ENCODE measurements at regions not wholly inside any gene's neighbourhood (a gene's known extent, or its start where the extent isn't known, plus 50 kb on each side); places are given as distances from the start of the nearest gene placed in this dataset.

DNA sequence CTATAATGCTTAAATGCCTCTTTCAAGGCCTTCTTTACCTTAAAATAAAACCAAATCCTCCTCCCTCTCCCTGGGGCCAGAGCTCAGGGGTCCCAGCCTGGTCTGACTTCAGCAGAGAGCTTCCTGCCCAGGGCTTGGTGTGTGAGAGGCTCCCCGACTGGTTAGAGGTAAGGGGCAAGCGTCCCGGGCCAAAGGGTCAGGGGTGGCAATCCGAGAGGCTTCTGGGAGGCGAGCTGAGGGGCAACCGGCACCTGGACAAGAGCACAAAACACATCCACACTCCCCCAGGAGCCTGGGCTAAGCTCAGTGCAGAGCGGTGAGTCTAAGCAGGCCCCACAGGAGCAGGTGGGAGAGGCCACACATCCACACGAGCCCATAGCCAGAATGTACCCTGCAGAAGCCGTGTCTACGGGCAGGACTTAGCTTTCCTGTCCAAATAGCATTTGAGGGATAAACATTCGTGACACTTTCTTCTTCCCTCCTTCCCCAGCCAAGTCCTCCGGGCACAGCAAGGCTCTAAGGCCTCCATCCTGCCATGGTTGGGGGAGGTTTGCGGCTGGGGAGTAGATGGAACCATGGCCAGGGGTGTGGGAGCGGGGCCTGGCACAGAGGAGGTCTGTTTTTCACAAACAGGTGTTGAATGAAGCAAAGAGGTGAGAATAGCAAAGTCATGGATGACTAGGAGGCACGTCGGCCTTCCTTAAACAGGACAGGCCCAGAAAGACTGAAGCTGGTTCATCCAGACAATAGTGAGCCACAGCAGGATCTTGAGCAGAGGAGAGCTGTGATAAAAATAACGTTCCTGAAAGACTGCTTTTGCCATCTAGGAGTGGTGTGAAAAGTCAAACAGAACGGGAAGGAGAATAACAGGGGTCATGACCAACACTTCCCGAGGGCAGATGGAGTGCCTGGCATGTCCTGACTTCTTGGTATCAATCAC, 98.7 kb upstream of the IQSEC1 start:
- Mint-ChIP-seq H3K27ac (no peak overlapping the region), H3K4me3 (no peak overlapping the region), H3K4me1 (no peaks in the 10 kb centered on the region), H3K36me3 (ENCODE audit: low read depth) (no peaks in the 10 kb centered on the region), H3K27me3 (ENCODE audit: low read depth, poor library complexity) (peaks cover 14% of the 10 kb centered on the region), H3K9me3 (peaks cover 10% of the 10 kb centered on the region)
- no peak for DNase-seq
- TF ChIP-seq, protein P1, sequence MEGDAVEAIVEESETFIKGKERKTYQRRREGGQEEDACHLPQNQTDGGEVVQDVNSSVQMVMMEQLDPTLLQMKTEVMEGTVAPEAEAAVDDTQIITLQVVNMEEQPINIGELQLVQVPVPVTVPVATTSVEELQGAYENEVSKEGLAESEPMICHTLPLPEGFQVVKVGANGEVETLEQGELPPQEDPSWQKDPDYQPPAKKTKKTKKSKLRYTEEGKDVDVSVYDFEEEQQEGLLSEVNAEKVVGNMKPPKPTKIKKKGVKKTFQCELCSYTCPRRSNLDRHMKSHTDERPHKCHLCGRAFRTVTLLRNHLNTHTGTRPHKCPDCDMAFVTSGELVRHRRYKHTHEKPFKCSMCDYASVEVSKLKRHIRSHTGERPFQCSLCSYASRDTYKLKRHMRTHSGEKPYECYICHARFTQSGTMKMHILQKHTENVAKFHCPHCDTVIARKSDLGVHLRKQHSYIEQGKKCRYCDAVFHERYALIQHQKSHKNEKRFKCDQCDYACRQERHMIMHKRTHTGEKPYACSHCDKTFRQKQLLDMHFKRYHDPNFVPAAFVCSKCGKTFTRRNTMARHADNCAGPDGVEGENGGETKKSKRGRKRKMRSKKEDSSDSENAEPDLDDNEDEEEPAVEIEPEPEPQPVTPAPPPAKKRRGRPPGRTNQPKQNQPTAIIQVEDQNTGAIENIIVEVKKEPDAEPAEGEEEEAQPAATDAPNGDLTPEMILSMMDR (IDR thresholded peaks at IDR 0.05) = no peak

DNA sequence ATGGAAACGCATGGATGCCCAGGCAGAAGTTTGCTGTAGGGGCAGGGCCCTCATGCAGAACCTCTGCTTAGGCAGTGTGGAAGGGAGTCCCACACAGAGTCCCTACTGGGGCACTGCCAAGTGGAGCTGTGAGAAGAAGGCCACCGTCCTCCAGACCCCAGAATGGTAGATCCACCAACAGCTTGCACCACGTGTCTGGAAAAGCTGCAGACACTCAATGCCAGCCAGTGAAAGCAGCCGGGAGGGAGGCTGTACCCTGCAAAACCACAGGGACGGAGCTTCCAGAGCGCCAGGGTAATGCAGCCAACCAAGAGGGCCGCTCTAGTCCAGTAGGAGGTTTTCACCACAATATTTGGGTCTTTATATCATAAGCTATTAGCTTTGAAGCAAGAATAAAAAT, 97.1 kb upstream of the IQSEC1 start:
- TF ChIP-seq, protein P1 (IDR thresholded peaks at IDR 0.05) = no peak
- no peak overlapping the region for H3K4me3 Mint-ChIP-seq
- H3K27ac Mint-ChIP-seq = no peak overlapping the region
- peaks cover 8% of the 10 kb centered on the region for H3K27me3 Mint-ChIP-seq (ENCODE audit: low read depth, poor library complexity)
- DNase-seq = no peak
- peaks cover 7% of the 10 kb centered on the region for H3K9me3 Mint-ChIP-seq
- peaks cover 14% of the 10 kb centered on the region for H3K4me1 Mint-ChIP-seq
- no peaks in the 10 kb centered on the region for H3K36me3 Mint-ChIP-seq (ENCODE audit: low read depth)

DNA sequence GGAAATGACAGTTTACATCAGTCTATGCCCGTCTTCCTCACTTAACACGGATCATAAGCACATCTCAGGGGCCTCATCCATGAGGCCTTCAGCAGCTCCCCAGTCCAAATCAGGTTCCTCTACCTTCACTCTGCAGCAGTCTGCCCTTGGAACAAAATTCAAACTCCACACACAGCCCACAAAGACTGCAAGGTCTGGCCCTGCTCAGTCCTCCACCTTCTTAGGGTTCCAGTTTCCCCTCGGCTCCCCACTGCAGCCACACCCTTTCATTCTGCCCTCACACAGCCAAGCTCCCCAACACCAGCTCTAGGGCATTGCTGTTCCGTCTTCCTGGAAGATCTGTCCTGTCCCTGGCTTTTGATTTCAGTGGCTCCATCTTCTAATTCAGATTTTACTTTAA, 95.2 kb upstream of the IQSEC1 start:
- TF ChIP-seq, protein P1 (IDR thresholded peaks at IDR 0.05) = no peak
- H3K36me3 Mint-ChIP-seq (ENCODE audit: low read depth) = no peaks in the 10 kb centered on the region
- peak overlapping the region; percentile 14 for H3K27ac Mint-ChIP-seq

DNA sequence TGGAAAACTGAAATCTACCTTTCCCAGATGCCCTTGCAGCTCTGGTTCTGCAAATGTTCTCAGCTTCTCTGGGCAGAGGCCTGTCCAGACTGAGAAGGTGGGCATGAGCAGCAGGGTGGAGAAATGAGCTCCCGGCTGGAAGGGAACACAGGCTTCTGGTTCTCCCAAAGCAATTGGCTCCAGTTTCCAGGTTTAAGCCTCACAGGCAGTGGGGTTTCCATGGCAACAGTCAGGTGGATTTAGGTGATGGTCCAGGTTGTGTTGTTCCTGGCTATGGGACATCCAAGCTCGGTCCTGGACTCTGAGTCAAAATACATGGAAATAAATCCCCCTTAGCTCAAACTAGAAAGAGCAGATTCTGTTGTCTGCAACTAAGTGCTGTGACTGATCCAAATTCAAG, 94.6 kb upstream of the IQSEC1 start:
- TF ChIP-seq, protein P1 (IDR thresholded peaks at IDR 0.05) = no peak
- Mint-ChIP-seq H3K4me1 (peaks cover 18% of the 10 kb centered on the region), H3K36me3 (ENCODE audit: low read depth) (no peaks in the 10 kb centered on the region), H3K4me3 (no peak overlapping the region), H3K27ac (no peak overlapping the region), H3K27me3 (ENCODE audit: low read depth, poor library complexity) (peaks cover 21% of the 10 kb centered on the region), H3K9me3 (peaks cover 7% of the 10 kb centered on the region)
- no peak for DNase-seq

More for the DNA sequence above, 95.2 kb upstream of the IQSEC1 start:
- Mint-ChIP-seq H3K9me3 (peaks cover 7% of the 10 kb centered on the region), H3K4me3 (no peak overlapping the region), H3K27me3 (ENCODE audit: low read depth, poor library complexity) (peaks cover 21% of the 10 kb centered on the region), H3K4me1 (peaks cover 18% of the 10 kb centered on the region)
- no peak for DNase-seq

DNA sequence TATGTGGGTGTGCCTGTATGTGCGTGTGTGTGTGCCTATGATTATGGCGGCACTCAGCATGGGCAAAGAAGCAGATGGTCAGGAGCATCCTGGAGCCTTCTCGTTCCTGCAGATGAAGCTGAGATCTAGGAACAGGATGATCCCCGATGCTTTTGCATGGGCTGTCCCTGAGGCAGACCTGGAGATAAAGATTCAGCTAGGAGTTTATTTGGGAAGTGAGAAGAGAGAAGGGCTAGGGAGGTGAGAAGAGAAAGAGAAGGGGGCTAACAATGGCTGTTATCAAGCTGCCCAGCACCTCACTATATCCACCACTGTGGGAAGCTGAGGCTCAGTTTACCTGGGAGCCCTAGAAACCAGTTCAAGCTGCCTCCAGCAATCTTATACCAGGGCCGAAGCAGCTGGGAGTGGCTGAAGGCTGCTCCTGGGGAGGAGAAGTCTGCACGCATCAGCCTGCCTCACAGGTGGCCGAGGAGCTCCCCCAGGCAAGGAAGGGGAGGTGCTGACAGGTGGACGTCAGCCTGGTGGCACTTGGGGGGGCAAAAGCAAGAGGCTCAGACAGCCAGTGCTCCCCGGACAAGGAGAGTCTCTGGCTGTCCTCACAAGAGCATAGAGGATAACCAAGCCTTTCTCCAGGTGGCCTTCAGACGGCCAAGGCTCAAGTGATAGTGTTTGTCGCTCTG, 94.0 kb upstream of the IQSEC1 start:
- H3K27ac Mint-ChIP-seq = no peak overlapping the region
- TF ChIP-seq, protein P1 (IDR thresholded peaks at IDR 0.05) = no peak
- peaks cover 7% of the 10 kb centered on the region for H3K9me3 Mint-ChIP-seq
- H3K36me3 Mint-ChIP-seq (ENCODE audit: low read depth) = no peaks in the 10 kb centered on the region
- H3K4me3 Mint-ChIP-seq = no peak overlapping the region
- DNase-seq = no peak
- peaks cover 21% of the 10 kb centered on the region for H3K27me3 Mint-ChIP-seq (ENCODE audit: low read depth, poor library complexity)
- H3K4me1 Mint-ChIP-seq = peaks cover 18% of the 10 kb centered on the region
